C4-2B (cell line): ENCODE measurements at regions not wholly inside any gene's neighbourhood (a gene's known extent, or its start where the extent isn't known, plus 50 kb on each side); places are given as distances from the start of the nearest gene placed in this dataset.

Source experiments
- CTCF ChIP-seq: fragments of 450-650 bp; conservative IDR thresholded peaks from 2 replicates; pipeline ENCODE4 v1.5.1; 2017; ENCODE audit warnings: mild to moderate bottlenecking
- ZFX ChIP-seq: fragments of 450-650 bp; IDR thresholded peaks from 2 replicates; pipeline ENCODE4 v1.6.1; 2017

- no peak for TF ChIP-seq CTCF
- no peak for TF ChIP-seq ZFX
Observed at GRCh38 chr2:145066856-145067548, 547.1 kb upstream of the ZEB2 start.
